Vagina (tissue), 2 donors: ENCODE measurements at regions not wholly inside any gene's neighbourhood (a gene's known extent, or its start where the extent isn't known, plus 50 kb on each side); places are given as distances from the start of the nearest gene placed in this dataset.

ENCODE experiments used
- DNase-seq, 2 donors: peaks; one replicate each; pipeline ENCODE4 v3.0.0-alpha.2; 2017; ENCODE audit errors: extremely low spot score in 2 of 2
- H3K27ac ChIP-seq: fragments of 200-600 bp; sonication (generic); one replicate; pipeline ENCODE4 v1.5.1; 2019
- H3K27me3 ChIP-seq: fragments of 200-600 bp; sonication (generic); one replicate; pipeline ENCODE4 v1.5.1; 2019
- H3K36me3 ChIP-seq, 2 donors: fragments of 200-600 bp; sonication (generic); one replicate each; pipeline ENCODE4 v1.5.1; 2017 to 2019
- H3K4me1 ChIP-seq: fragments of 200-600 bp; sonication (generic); one replicate; pipeline ENCODE4 v1.5.1; 2019
- H3K4me3 ChIP-seq, 2 donors: fragments of 200-600 bp; sonication (generic); 1 replicate in 1 of 2; 2 replicates in 1 of 2; pipeline ENCODE4 v1.5.1; 2016 to 2019
- H3K9me3 ChIP-seq: fragments of 200-600 bp; sonication (generic); one replicate; pipeline ENCODE4 v1.5.1; 2019
- POLR2A ChIP-seq, 2 donors: fragments of 450-650 bp; IDR thresholded peaks; one replicate each; pipeline ENCODE4 v1.6.1; 2017; ENCODE audit warnings: antibody characterized with exemption in 2 of 2, mild to moderate bottlenecking in 2 of 2, moderate library complexity in 2 of 2
- POLR2AphosphoS5 ChIP-seq, 2 donors: sonication (generic); formaldehyde crosslinking; IDR thresholded peaks; one replicate each; pipeline ENCODE4 v1.9.0; 2017; ENCODE audit warnings: antibody characterized with exemption in 2 of 2, mild to moderate bottlenecking in 2 of 2, low read depth in 1 of 2; ENCODE audit not compliant: insufficient read depth in 1 of 2
- intact Hi-C: fragments of 100-400 bp; cut with DNase I; formaldehyde crosslinking; loops from one replicate; pipeline ENCODE4 v1.15.1; 2023
- TF ChIP-seq, protein P1 (sequence below), 3 experiments: fragments of 450-650 bp in 2 of 3; fragments of 200-600 bp in 1 of 3; sonication (generic) in 1 of 3; IDR thresholded peaks; one replicate each; pipeline ENCODE4 v1.5.1; 2017 to 2019; ENCODE audit warnings: antibody characterized with exemption in 3 of 3, mild to moderate bottlenecking in 2 of 3, moderate library complexity in 2 of 3

DNA sequence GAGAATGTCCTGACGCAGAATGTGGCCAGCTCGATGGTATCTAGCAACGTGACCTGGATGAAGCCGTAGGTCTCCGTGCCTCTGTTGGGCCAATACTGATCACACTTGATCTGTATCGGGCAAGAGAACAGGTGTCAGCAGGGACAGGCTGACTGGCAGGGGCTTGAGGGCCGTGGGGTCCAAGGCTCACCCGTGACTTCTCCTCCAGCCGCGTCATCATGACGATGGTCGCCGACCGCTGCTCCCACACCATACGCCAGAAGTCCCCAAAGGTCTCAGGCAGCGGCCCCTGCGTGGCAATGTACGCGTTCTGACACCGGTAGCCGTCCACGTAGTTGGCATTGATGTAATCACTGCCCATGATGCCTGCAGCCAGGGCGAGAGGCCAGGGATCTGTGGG, 126.2 kb downstream of the PTPRS start:
- no peak for TF ChIP-seq POLR2A (IDR thresholded peaks at IDR 0.05)
- TF ChIP-seq, protein P1, sequence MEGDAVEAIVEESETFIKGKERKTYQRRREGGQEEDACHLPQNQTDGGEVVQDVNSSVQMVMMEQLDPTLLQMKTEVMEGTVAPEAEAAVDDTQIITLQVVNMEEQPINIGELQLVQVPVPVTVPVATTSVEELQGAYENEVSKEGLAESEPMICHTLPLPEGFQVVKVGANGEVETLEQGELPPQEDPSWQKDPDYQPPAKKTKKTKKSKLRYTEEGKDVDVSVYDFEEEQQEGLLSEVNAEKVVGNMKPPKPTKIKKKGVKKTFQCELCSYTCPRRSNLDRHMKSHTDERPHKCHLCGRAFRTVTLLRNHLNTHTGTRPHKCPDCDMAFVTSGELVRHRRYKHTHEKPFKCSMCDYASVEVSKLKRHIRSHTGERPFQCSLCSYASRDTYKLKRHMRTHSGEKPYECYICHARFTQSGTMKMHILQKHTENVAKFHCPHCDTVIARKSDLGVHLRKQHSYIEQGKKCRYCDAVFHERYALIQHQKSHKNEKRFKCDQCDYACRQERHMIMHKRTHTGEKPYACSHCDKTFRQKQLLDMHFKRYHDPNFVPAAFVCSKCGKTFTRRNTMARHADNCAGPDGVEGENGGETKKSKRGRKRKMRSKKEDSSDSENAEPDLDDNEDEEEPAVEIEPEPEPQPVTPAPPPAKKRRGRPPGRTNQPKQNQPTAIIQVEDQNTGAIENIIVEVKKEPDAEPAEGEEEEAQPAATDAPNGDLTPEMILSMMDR (IDR thresholded peaks at IDR 0.05), result no peak
- no peak for TF ChIP-seq POLR2AphosphoS5 (IDR thresholded peaks at IDR 0.05; ENCODE audit: insufficient read depth in 1 of 2, low read depth in 1 of 2)
- DNase-seq, result no peak
- Histone ChIP-seq H3K27ac (no peak overlapping the region), H3K9me3 (no peaks in the 10 kb centered on the region), H3K36me3 (peaks cover 0 to 98% of the 10 kb centered on the region in 2 donors), H3K27me3 (no peaks in the 10 kb centered on the region), H3K4me1 (no peaks in the 10 kb centered on the region), H3K4me3 (no peak overlapping the region)
- intact Hi-C loops, result no loop called here

DNA sequence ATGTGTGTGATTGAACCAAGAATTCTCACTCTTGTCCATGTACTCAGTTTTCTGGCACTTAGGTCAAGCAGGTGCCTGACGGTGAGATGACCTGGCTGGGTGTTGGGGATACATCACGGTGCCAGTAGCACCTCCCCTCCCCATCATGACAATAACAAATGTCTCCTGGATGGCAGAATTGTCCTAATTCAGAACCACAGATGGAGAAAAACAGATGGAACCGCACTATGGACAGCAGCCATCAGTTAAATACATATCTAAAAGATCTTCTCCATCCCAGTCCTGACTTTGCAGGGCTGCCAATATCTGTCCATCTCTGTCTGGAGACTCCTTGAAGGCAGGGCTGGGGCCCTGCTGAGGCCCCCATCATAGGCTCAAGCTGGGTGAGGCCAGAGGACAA, 126.9 kb downstream of the PTPRS start:
- Histone ChIP-seq H3K4me1 (no peaks in the 10 kb centered on the region), H3K4me3 (no peak overlapping the region), H3K9me3 (no peaks in the 10 kb centered on the region), H3K27me3 (no peaks in the 10 kb centered on the region), H3K27ac (no peak overlapping the region), H3K36me3 (peaks cover 0 to 94% of the 10 kb centered on the region in 2 donors)
- TF ChIP-seq, protein P1 (IDR thresholded peaks at IDR 0.05), result no peak
- TF ChIP-seq POLR2AphosphoS5 (IDR thresholded peaks at IDR 0.05; ENCODE audit: insufficient read depth in 1 of 2, low read depth in 1 of 2) (no peak), POLR2A (IDR thresholded peaks at IDR 0.05) (no peak)
- DNase-seq, result no peak
- intact Hi-C loops, result no loop called here

DNA sequence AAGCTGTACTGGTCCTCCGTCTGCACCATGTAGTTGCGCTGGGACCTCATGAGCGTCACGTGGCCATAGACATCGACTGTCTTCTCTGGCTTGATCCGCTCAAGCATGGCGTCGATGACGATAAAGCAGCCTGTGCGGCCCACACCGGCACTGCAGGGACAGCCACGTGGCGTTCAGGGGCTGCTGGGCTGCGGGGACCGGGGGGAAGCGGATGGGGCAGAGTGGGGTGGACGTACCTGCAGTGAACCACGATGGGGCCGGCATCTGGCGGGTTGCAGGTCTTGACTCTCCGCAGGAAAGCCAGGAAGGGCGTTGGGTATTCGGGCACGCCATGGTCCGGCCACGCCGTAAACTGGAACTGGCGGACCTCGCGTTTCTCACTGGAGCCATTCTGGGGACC, 128.5 kb downstream of the PTPRS start:
- H3K4me1 ChIP-seq, result no peaks in the 10 kb centered on the region
- no peak overlapping the region for H3K27ac ChIP-seq
- TF ChIP-seq POLR2A (IDR thresholded peaks at IDR 0.05) (no peak), POLR2AphosphoS5 (IDR thresholded peaks at IDR 0.05; ENCODE audit: insufficient read depth in 1 of 2, low read depth in 1 of 2) (no peak)
- TF ChIP-seq, protein P1 (IDR thresholded peaks at IDR 0.05), result no peak
- no peak overlapping the region for H3K4me3 ChIP-seq
- no peaks in the 10 kb centered on the region for H3K27me3 ChIP-seq
- no peak for DNase-seq
- intact Hi-C loops, result no loop called here
- no peaks in the 10 kb centered on the region for H3K9me3 ChIP-seq
- peaks cover 0 to 85% of the 10 kb centered on the region in 2 donors for H3K36me3 ChIP-seq

DNA sequence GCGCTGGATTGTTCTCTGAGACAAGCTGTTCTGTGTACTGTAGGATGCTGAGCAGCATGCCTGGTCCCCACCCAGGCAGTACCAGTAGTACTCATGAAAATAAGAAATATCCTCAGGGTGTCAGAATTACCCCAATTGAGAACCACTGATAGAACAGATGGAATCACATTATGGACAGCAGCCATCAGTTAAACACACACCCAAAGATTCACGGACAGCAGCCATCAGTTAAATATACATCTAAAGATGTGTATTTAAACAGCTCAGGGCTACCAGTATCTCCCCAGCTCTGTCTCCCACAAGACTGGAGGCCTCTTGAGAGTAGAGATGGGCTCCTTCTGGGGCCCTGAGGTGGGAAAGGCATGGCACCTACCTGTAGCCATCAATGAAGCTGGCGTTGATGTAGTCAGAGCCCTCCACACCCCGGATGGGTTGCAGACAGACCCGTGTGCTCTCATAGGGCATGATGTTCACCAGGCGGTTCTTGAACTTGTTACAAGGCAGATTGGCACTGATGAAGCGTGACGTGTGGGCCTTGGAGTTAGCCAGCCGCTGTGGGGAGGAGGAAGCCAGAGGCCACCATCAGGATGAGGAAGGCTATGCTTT, 129.3 kb downstream of the PTPRS start:
- no peak overlapping the region for H3K4me3 ChIP-seq
- DNase-seq, result no peak
- H3K9me3 ChIP-seq, result no peaks in the 10 kb centered on the region
- TF ChIP-seq POLR2AphosphoS5 (IDR thresholded peaks at IDR 0.05; ENCODE audit: insufficient read depth in 1 of 2, low read depth in 1 of 2) (no peak), POLR2A (IDR thresholded peaks at IDR 0.05) (no peak)
- TF ChIP-seq, protein P1 (IDR thresholded peaks at IDR 0.05), result no peak
- no peak overlapping the region for H3K27ac ChIP-seq
- peaks cover 0 to 83% of the 10 kb centered on the region in 2 donors for H3K36me3 ChIP-seq
- no peaks in the 10 kb centered on the region for H3K27me3 ChIP-seq
- intact Hi-C loops, result no loop called here
- H3K4me1 ChIP-seq, result no peaks in the 10 kb centered on the region

DNA sequence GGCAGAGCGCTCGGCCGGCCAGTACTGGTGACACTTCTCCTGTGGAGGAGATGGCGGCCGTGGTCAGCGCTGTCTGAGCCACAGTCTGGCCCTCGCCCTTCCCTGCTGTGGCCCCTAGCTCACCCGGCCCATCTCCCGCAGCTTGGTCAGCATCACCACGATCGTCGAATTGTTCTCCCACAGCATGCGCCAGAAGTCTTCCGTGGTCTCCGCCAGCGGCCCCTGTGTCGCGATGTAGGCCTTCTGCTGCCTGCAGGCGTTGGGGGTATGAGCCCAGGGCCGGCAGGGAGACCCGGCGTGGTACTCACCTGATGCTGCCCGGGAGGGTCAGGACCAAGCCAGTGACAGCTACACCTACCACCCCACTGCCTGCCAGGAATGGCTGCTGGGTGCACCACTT, 130.1 kb downstream of the PTPRS start:
- intact Hi-C loops, result no loop called here
- no peak overlapping the region for H3K4me3 ChIP-seq
- no peak overlapping the region for H3K27ac ChIP-seq
- DNase-seq, result no peak
- H3K27me3 ChIP-seq, result no peaks in the 10 kb centered on the region
- peaks cover 0 to 78% of the 10 kb centered on the region in 2 donors for H3K36me3 ChIP-seq
- no peaks in the 10 kb centered on the region for H3K9me3 ChIP-seq
- TF ChIP-seq POLR2AphosphoS5 (IDR thresholded peaks at IDR 0.05; ENCODE audit: insufficient read depth in 1 of 2, low read depth in 1 of 2) (no peak), POLR2A (IDR thresholded peaks at IDR 0.05) (no peak)
- TF ChIP-seq, protein P1 (IDR thresholded peaks at IDR 0.05), result no peak
- H3K4me1 ChIP-seq, result no peaks in the 10 kb centered on the region
